IMR-90 (cell line): ENCODE measurements at regions not wholly inside any gene's neighbourhood (a gene's known extent, or its start where the extent isn't known, plus 50 kb on each side); places are given as distances from the start of the nearest gene placed in this dataset.

Source experiments
- ATAC-seq: fragments of 200-7000 bp; cut with Tn5 transposase; 2 replicates; pipeline ENCODE4 v1.9.1; 2020; ENCODE audit warnings: low read depth, mild to moderate bottlenecking, moderate library complexity
- BruUV-seq: library from RNA; stranded (reverse); fragments of 400-500 nt; replicated peaks from 2 replicates; lab custom pipeline; 2021; lab: Mats Ljungman, UMichigan
- CTCF ChIA-PET: fragments of 300-600 bp; formaldehyde crosslinking; extraction: SDS; loops from one replicate; lab custom pipeline; 2021; ENCODE audit warnings: antibody characterized with exemption; lab: Yijun Ruan, JAX
- POLR2A ChIA-PET: fragments of 300-600 bp; sonication (Branson Sonifier 250); formaldehyde crosslinking; loops from one replicate; lab custom pipeline; 2022; ENCODE audit warnings: antibody characterized with exemption; ENCODE audit not compliant: unreplicated experiment; lab: Charles Lee
- DNase-seq: peaks from one replicate; pipeline ENCODE4 v3.0.0; 2013
- H2AFZ ChIP-seq: replicated peaks from 2 replicates; pipeline ENCODE3; 2013; ENCODE audit warnings: low read length, mild to moderate bottlenecking; ENCODE audit not compliant: poor library complexity
- H2AK5ac ChIP-seq: 2 replicates; pipeline ENCODE4 v1.6.1; 2013; ENCODE audit warnings: low read depth, low read length, inconsistent platforms
- H2AK9ac ChIP-seq: replicated peaks from 2 replicates; pipeline ENCODE3; 2013; ENCODE audit warnings: mild to moderate bottlenecking, low read depth, low read length, moderate library complexity; ENCODE audit not compliant: poor library complexity
- H2BK120ac ChIP-seq: 2 replicates; pipeline ENCODE4 v1.6.1; 2013; ENCODE audit warnings: low read depth, low read length, inconsistent platforms
- H2BK15ac ChIP-seq: 3 replicates; pipeline ENCODE4 v1.6.1; 2013; ENCODE audit warnings: low read depth, low read length, inconsistent platforms
- H2BK20ac ChIP-seq: 2 replicates; pipeline ENCODE4 v1.6.1; 2013; ENCODE audit warnings: low read depth, mild to moderate bottlenecking, inconsistent platforms, low read length, moderate library complexity
- H2BK5ac ChIP-seq: 2 replicates; pipeline ENCODE4 v1.6.1; 2013; ENCODE audit warnings: mild to moderate bottlenecking, low read depth, low read length, inconsistent platforms; ENCODE audit not compliant: poor library complexity, severe bottlenecking
- H3K14ac ChIP-seq: replicated peaks from 2 replicates; pipeline ENCODE4 v1.6.1; 2013; ENCODE audit warnings: low read depth, low read length, inconsistent platforms
- H3K18ac ChIP-seq: 2 replicates; pipeline ENCODE4 v1.6.1; 2013; ENCODE audit warnings: low read depth, low read length, control low read depth
- H3K23ac ChIP-seq: 2 replicates; pipeline ENCODE4 v1.6.1; 2013; ENCODE audit warnings: low read depth, low read length, inconsistent platforms
- H3K27ac ChIP-seq: 2 replicates; pipeline ENCODE4 v1.5.1; 2013; ENCODE audit warnings: mild to moderate bottlenecking, control low read depth, low read length; ENCODE audit not compliant: insufficient read depth
- H3K27me3 ChIP-seq: 2 replicates; pipeline ENCODE4 v1.6.1; 2013; ENCODE audit warnings: low read length; ENCODE audit not compliant: control insufficient read depth, insufficient read depth
- H3K36me3 ChIP-seq: 2 replicates; pipeline ENCODE4 v1.6.1; 2013; ENCODE audit warnings: low read length, mixed read lengths; ENCODE audit not compliant: control insufficient read depth, insufficient read depth
- H3K4ac ChIP-seq: 2 replicates; pipeline ENCODE4 v1.6.1; 2013; ENCODE audit warnings: low read depth, low read length, inconsistent platforms
- H3K4me1 ChIP-seq: 2 replicates; pipeline ENCODE4 v1.6.1; 2013; ENCODE audit warnings: low read length, mixed read lengths; ENCODE audit not compliant: control insufficient read depth, insufficient read depth
- H3K4me2 ChIP-seq: 2 replicates; pipeline ENCODE4 v1.6.1; 2013; ENCODE audit warnings: low read depth, mild to moderate bottlenecking, control low read depth, low read length, moderate library complexity
- H3K4me3 ChIP-seq: 2 replicates; pipeline ENCODE4 v1.5.1; 2013; ENCODE audit warnings: low read depth, mild to moderate bottlenecking, control low read depth, low read length, moderate library complexity; ENCODE audit not compliant: insufficient read depth
- H3K56ac ChIP-seq: 2 replicates; pipeline ENCODE4 v1.6.1; 2013; ENCODE audit warnings: low read length, inconsistent platforms; ENCODE audit not compliant: insufficient read depth; ENCODE audit errors: extremely low read depth
- H3K79me1 ChIP-seq, 2 experiments: 2 replicates each; pipeline ENCODE4 v1.6.1; 2013; ENCODE audit warnings: low read length in 2 of 2, inconsistent platforms in 1 of 2, low read depth in 1 of 2
- H3K9ac ChIP-seq: 2 replicates; pipeline ENCODE4 v1.6.1; 2013; ENCODE audit warnings: low read depth, low read length, control low read depth
- H3K9me1 ChIP-seq: 2 replicates; pipeline ENCODE4 v1.6.1; 2013; ENCODE audit warnings: low read length, inconsistent platforms; ENCODE audit not compliant: insufficient read depth
- H3K9me3 ChIP-seq: 2 replicates; pipeline ENCODE4 v1.6.1; 2013; ENCODE audit warnings: low read length; ENCODE audit not compliant: control insufficient read depth, insufficient read depth
- H4K20me1 ChIP-seq: 2 replicates; pipeline ENCODE4 v1.6.1; 2013; ENCODE audit warnings: low read length, inconsistent platforms; ENCODE audit not compliant: insufficient read depth
- H4K5ac ChIP-seq: 2 replicates; pipeline ENCODE4 v1.6.1; 2013; ENCODE audit warnings: mild to moderate bottlenecking, low read depth, low read length, control low read depth
- H4K8ac ChIP-seq, 2 experiments: 2 replicates each; pipeline ENCODE4 v1.6.1; 2013; ENCODE audit warnings: low read depth in 2 of 2, low read length in 2 of 2, control low read depth in 1 of 2, inconsistent platforms in 1 of 2
- H4K91ac ChIP-seq: 2 replicates; pipeline ENCODE4 v1.6.1; 2013; ENCODE audit warnings: low read depth, low read length, inconsistent platforms; ENCODE audit not compliant: insufficient read depth
- BHLHE40 ChIP-seq: fragments of 150-350 bp; IDR thresholded peaks from 2 replicates; pipeline ENCODE4 v1.6.1; 2016; ENCODE audit warnings: mild to moderate bottlenecking, low read depth, low read length
- MAFK ChIP-seq: IDR thresholded peaks from 2 replicates; pipeline ENCODE4 v1.6.1; 2012; ENCODE audit warnings: low read depth, low read length, improper control_type of control experiment
- whole genome bisulfite sequencing, 2 experiments: methylation state at CpG; one replicate each; pipeline versions ENCODE4 v1.1.5 to v1.1.7; 2013; ENCODE audit warnings: missing lambda C conversion rate in 2 of 2; ENCODE audit not compliant: insufficient read length in 1 of 2; ENCODE audit errors: extremely low coverage in 2 of 2; 5-methylcytosine and 5-hydroxymethylcytosine counted together
- dilution Hi-C: fragments of 300-500 bp; cut with HindIII; formaldehyde crosslinking; loops from one replicate; pipeline ENCODE4 v1.14.3; 2018; ENCODE audit warnings: low sequenced_read_pairs; ENCODE audit not compliant: unreplicated experiment
- in situ Hi-C: fragments of 300-500 bp; cut with MboI; formaldehyde crosslinking; loops from 3 replicates; pipeline ENCODE4 v1.14.3; 2019; ENCODE audit warnings: low sequenced_read_pairs, inconsistent platforms, mixed read lengths
- intact Hi-C: fragments of 100-400 bp; cut with micrococcal nuclease; formaldehyde crosslinking; loops from 2 replicates; pipeline ENCODE4 v1.10.0; 2022

DNA sequence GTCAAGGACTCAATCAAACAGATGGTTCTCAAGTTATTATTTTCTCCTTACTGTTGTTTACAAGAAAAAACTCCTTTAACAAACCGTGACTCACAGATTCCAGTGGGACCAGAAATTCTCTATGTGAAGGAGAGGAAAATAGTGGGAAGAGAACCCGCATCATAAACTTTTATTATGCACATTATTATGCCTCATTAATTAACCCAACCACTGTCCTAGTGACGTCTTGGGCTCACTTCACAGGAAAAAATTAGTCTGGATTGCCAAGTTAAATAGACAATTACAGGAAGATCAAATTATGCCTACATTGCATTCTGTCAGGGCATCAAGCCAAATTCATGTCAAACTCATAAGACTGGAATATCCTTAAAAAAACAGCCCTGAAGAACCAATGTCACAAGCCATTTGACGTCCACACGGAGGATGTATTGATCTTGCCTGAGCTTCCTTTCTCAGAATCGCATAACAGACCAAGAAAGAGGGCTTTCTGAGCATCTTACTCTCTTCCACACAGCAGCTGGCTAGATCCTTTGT lies 347.8 kb downstream of the DUSP10 start:
- Histone ChIP-seq H3K4ac (0 out of 2 replicates have a peak overlapping the region, but pooled peaks have one; percentile 2), H3K79me1 (no peaks in the 10 kb centered on the region), H4K8ac (no peak overlapping the region), H3K4me1 (peaks cover 5% of the 10 kb centered on the region), H3K9ac (no peak overlapping the region), H3K9me3 (peaks cover 3% of the 10 kb centered on the region; the same call in 1 of the 2 replicates), H3K4me2 (no peak overlapping the region), H2BK20ac (peak overlapping the region; percentile 17; the same call in 1 of the 2 replicates), H2BK15ac (peak overlapping the region; percentile 9; the same call in 1 of the 3 replicates), H4K5ac (no peak overlapping the region; the same call in 1 of the 2 replicates), H4K20me1 (no peaks in the 10 kb centered on the region), H3K9me1 (no peaks in the 10 kb centered on the region), H2AFZ (no peak overlapping the region), H2AK5ac (0 out of 2 replicates have a peak overlapping the region, but pooled peaks have one; percentile 0), H3K14ac (no peak overlapping the region), H3K27me3 (no peaks in the 10 kb centered on the region), H3K56ac (no peak overlapping the region), H2BK120ac (peak overlapping the region; percentile 44), H2AK9ac (no peak overlapping the region), H4K91ac (no peak overlapping the region), H3K18ac (peak overlapping the region; percentile 88), H2BK5ac (no peak overlapping the region), H3K23ac (no peak overlapping the region), H3K4me3 (no peak overlapping the region), H3K27ac (no peak overlapping the region), H3K36me3 (no peaks in the 10 kb centered on the region)
- WGBS, 2 experiments, result 20% methylated on average over 1 of the region's 6 CpGs; no CpG with 5 or more reads in 1 of the 2 experiments
- TF ChIP-seq BHLHE40 (no peak), MAFK (peak; percentile 65)
- dilution Hi-C loops, result no loop called here
- intact Hi-C loops, result no loop called here
- in situ Hi-C loops, result no loop called here
- BruUV-seq, result no TSS peak
- ChIA-PET POLR2A (no interaction called here), CTCF (interaction anchor here (0.6 to 1.7 kb wide), 2 partner anchors 37 to 515 kb away, joined by 4 to 5 read pairs; partner anchors contain the start of gene HLX)
- ATAC-seq (peak; percentile 49; the same call in 1 of the 2 replicates), DNase-seq (peak; percentile 81)
